ENCODE measurements at regions not wholly inside any gene's neighbourhood (a gene's known extent, or its start where the extent isn't known, plus 50 kb on each side); places are given as distances from the start of the nearest gene placed in this dataset.

DNA sequence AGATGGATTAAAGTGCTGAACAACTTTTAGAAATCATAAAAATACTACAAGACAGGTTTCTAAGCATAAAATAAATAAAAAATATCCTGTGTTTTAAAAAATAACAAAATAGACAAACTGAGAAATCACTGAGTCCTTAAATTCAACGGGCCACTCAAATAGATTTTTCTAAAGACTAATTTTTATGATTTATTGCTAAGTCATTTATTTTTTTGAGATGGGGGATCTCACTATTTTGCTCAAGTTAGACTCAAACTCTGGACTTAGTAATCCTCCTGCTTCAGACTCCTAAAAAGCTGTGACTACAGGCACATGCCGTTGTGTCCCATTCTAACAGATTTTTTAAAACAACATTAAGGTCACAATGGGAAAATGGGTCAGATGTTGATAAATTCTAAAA, 121.0 kb upstream of the THSD7A start:
- no peaks in the 10 kb centered on the region for H3K27me3 Mint-ChIP-seq (ENCODE audit: low read depth)
- intact Hi-C loops (cut with micrococcal nuclease) = no loop called here
- H3K4me3 Mint-ChIP-seq (ENCODE audit: low read depth) = no peak overlapping the region

DNA sequence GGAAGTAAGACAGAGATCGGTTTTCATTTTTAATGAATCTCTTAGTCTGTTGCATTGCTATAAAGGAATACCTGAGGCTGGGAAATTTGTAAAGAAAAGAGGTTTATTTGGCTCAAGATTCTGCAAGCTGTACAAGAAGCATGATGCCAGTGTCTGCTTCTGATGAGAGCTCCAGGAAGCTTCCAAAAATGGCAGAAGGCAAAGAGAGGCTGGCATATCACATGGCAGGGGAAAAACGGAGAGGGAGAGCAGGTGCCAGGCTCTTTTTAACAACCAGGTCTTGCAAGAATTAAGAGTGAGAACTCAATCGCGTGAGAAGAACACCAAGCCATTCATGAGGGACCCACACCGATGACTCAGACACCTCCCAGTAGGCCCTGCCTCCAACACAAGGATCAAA, 125.0 kb upstream of the THSD7A start:
- no peak for DNase-seq (ENCODE audit: low spot score)
- Mint-ChIP-seq H3K4me1 (ENCODE audit: low read depth) (no peaks in the 10 kb centered on the region), H3K27ac (no peak overlapping the region), H3K27me3 (ENCODE audit: low read depth) (no peaks in the 10 kb centered on the region), H3K9me3 (no peaks in the 10 kb centered on the region), H3K36me3 (ENCODE audit: low read depth) (no peaks in the 10 kb centered on the region), H3K4me3 (ENCODE audit: low read depth) (no peak overlapping the region)
- intact Hi-C loops (cut with micrococcal nuclease) = no loop called here

More for the DNA sequence above, 121.0 kb upstream of the THSD7A start:
- Mint-ChIP-seq H3K27ac (no peak overlapping the region), H3K4me1 (ENCODE audit: low read depth) (no peaks in the 10 kb centered on the region), H3K9me3 (no peaks in the 10 kb centered on the region), H3K36me3 (ENCODE audit: low read depth) (no peaks in the 10 kb centered on the region)
- DNase-seq (ENCODE audit: low spot score) = no peak

DNA sequence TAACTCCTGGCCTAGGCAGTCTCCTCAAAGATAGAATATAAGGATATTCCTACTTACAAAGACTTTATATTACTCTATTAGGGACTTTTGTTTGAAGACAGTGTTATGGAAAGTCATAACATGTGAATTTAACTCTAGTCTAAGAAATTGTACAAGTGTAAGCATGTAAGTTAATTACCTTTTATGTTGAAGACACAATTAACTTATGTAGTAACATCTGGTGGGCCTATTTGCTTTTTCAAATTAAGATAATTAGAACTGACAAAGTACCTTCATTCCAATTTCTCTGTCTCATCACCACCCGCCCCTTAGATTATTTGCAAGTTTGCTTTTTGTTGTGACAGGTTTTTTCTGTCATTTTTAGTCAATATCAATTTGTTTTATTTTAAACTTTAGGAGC, 126.0 kb upstream of the THSD7A start:
- Mint-ChIP-seq H3K27me3 (ENCODE audit: low read depth) (no peaks in the 10 kb centered on the region), H3K9me3 (no peaks in the 10 kb centered on the region), H3K36me3 (ENCODE audit: low read depth) (no peaks in the 10 kb centered on the region), H3K27ac (no peak overlapping the region), H3K4me3 (ENCODE audit: low read depth) (no peak overlapping the region), H3K4me1 (ENCODE audit: low read depth) (no peaks in the 10 kb centered on the region)
- intact Hi-C loops (cut with micrococcal nuclease) = no loop called here
- DNase-seq (ENCODE audit: low spot score) = no peak

DNA sequence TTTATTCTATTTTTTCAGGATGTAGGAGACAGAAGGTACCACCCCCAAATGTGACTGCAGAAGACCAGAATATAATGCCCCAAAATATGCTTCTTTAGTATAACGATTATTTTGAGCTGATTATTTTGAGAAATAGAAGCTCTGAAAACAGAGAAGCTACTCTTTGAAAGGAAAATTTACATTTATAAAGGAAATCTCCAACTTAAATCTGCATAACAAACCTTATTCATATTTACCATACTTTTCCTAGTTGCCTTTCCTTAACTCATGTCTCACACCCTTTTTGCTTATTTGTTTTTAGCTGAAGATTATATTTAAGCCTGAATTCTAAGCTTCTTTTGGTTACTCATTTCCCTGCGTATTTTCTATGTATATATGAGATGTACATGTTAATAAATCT, 127.1 kb upstream of the THSD7A start:
- DNase-seq (ENCODE audit: low spot score) = no peak
- no peaks in the 10 kb centered on the region for H3K27me3 Mint-ChIP-seq (ENCODE audit: low read depth)
- H3K4me3 Mint-ChIP-seq (ENCODE audit: low read depth) = no peak overlapping the region
- H3K9me3 Mint-ChIP-seq = no peaks in the 10 kb centered on the region
- H3K27ac Mint-ChIP-seq = no peak overlapping the region
- H3K36me3 Mint-ChIP-seq (ENCODE audit: low read depth) = no peaks in the 10 kb centered on the region
- no peaks in the 10 kb centered on the region for H3K4me1 Mint-ChIP-seq (ENCODE audit: low read depth)
- intact Hi-C loops (cut with micrococcal nuclease) = no loop called here

DNA sequence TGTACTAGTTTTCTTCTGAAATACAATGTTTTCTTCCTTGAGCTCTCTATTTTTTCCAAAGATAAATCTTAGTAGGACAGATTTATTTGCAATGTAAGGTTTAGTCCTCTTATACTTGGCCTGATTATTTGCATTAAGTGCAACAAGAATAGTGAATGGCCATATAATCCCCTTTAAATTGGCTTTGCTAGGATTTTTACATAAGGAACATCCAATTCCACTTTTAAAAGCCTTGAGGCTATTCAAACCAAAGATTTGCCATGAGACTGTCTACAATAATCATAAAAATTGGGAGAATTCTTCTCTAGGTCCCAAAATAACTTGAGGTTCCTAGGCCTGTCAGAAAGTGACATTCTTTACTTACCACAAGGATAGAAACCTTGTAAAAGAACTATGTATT, 128.6 kb upstream of the THSD7A start:
- Mint-ChIP-seq H3K27me3 (ENCODE audit: low read depth) (no peaks in the 10 kb centered on the region), H3K9me3 (no peaks in the 10 kb centered on the region), H3K27ac (no peak overlapping the region), H3K36me3 (ENCODE audit: low read depth) (no peaks in the 10 kb centered on the region), H3K4me1 (ENCODE audit: low read depth) (no peaks in the 10 kb centered on the region), H3K4me3 (ENCODE audit: low read depth) (no peak overlapping the region)
- intact Hi-C loops (cut with micrococcal nuclease) = no loop called here
- DNase-seq (ENCODE audit: low spot score) = no peak

DNA sequence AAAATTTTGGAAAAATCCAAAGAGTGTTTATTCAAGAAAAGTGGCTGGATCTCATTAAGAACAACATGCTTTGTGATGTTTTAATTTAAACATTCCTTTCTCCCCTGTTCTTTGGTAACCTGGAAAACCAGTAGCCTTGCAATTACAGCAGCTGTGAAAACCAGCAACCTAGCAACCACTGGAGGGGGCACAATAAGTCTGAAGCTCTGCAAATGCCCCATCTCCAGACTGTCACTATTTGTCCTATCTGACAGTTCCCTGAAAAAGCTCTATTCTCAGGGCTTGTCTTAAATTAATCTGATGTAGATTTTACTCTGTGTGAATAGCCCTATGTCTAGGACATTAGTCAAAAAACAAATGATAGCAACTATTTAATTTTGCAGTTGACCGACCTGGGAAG, 137.6 kb upstream of the THSD7A start:
- no peaks in the 10 kb centered on the region for H3K27me3 Mint-ChIP-seq (ENCODE audit: low read depth)
- H3K36me3 Mint-ChIP-seq (ENCODE audit: low read depth) = no peaks in the 10 kb centered on the region
- DNase-seq (ENCODE audit: low spot score) = no peak
- intact Hi-C loops (cut with micrococcal nuclease) = no loop called here
- H3K4me3 Mint-ChIP-seq (ENCODE audit: low read depth) = no peak overlapping the region
- H3K27ac Mint-ChIP-seq = no peak overlapping the region
- no peaks in the 10 kb centered on the region for H3K4me1 Mint-ChIP-seq (ENCODE audit: low read depth)
- peaks cover 7% of the 10 kb centered on the region for H3K9me3 Mint-ChIP-seq

DNA sequence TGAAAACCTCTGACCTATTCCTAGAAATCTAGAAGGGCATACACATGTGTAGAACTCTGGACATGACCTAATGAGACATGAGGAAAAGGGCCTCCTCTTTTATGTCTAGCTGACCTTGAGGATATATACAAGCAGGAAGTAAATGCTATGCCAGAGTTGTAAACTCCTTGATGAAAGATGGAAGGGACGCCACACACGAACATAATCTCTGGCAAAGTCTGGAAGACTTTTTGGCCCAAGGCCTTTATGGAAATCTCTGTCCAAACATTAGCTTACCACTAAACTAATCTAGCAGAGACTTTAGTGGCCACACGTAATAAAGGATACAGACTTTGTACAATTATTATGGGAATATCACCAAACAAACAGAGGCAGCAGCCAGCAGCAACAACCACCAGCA, 138.1 kb upstream of the THSD7A start:
- no peaks in the 10 kb centered on the region for H3K36me3 Mint-ChIP-seq (ENCODE audit: low read depth)
- H3K27me3 Mint-ChIP-seq (ENCODE audit: low read depth) = no peaks in the 10 kb centered on the region
- no peak overlapping the region for H3K4me3 Mint-ChIP-seq (ENCODE audit: low read depth)
- H3K9me3 Mint-ChIP-seq = peaks cover 7% of the 10 kb centered on the region
- DNase-seq (ENCODE audit: low spot score) = no peak
- H3K4me1 Mint-ChIP-seq (ENCODE audit: low read depth) = no peaks in the 10 kb centered on the region
- intact Hi-C loops (cut with micrococcal nuclease) = no loop called here
- H3K27ac Mint-ChIP-seq = no peak overlapping the region

DNA sequence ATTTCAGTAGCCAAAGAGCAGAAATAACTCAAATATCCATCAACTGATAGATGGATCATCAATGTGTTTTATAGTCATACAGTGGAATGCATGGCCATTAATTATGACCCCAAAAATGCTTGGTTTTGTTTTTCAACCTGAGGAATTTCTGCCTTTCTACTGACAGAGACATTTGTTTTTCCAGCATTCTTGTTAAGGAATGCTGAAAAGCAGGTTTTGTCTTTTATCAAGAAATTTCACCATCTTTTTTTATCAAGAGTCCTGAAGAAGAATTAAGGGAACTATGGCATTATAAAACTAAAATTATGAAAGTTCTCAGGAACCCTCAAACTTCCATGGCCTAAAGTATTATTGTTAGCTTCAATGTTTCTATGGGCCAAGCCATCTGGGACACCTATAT, 153.4 kb upstream of the THSD7A start:
- intact Hi-C loops (cut with micrococcal nuclease) = no loop called here
- H3K27me3 Mint-ChIP-seq (ENCODE audit: low read depth) = no peaks in the 10 kb centered on the region
- no peak overlapping the region for H3K4me3 Mint-ChIP-seq (ENCODE audit: low read depth)
- H3K9me3 Mint-ChIP-seq = peaks cover 15% of the 10 kb centered on the region
- no peaks in the 10 kb centered on the region for H3K4me1 Mint-ChIP-seq (ENCODE audit: low read depth)
- no peak overlapping the region for H3K27ac Mint-ChIP-seq
- DNase-seq (ENCODE audit: low spot score) = no peak
- H3K36me3 Mint-ChIP-seq (ENCODE audit: low read depth) = no peaks in the 10 kb centered on the region

DNA sequence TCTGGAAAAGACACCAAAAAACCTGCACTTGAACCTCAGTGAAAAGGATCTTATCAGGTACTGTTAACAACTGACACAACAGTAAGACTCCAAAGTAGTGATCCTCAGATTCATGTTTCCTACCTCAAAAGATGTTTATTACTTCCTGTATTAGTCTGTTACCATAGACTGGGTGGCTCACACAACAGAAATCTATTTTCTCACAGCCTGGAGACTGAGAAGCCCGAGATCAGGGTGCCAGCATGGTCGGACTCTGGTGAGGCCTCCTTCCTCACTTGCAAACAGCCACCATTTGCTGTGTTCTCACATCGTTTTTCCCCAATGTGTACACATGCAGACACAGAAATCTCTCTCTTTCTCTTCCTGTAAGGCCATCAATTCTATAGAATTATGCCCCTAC, 154.0 kb upstream of the THSD7A start:
- Mint-ChIP-seq H3K27ac (no peak overlapping the region), H3K9me3 (peaks cover 15% of the 10 kb centered on the region), H3K4me3 (ENCODE audit: low read depth) (no peak overlapping the region), H3K27me3 (ENCODE audit: low read depth) (no peaks in the 10 kb centered on the region), H3K36me3 (ENCODE audit: low read depth) (no peaks in the 10 kb centered on the region), H3K4me1 (ENCODE audit: low read depth) (no peaks in the 10 kb centered on the region)
- intact Hi-C loops (cut with micrococcal nuclease) = no loop called here
- no peak for DNase-seq (ENCODE audit: low spot score)

DNA sequence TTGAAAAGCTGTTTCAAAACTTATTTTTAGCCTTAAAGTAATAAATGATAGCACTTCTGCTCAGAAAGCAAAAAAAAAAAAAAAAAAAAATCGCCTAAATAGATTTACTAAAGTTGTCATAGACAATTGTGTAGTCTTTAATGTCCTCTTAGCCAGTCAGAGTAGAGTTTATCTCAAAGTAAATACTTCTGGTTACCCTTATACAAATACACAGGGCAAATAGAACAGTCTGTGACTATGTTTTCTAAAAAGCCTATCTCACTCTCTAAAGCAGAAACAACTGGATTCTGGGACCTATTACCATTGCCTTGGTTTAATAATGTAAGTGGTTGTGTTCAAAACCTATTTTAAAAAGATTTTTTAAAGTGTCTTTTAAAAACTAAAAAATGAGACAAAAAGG, 156.2 kb upstream of the THSD7A start:
- Mint-ChIP-seq H3K9me3 (peaks cover 9% of the 10 kb centered on the region), H3K4me3 (ENCODE audit: low read depth) (no peak overlapping the region), H3K36me3 (ENCODE audit: low read depth) (no peaks in the 10 kb centered on the region), H3K27me3 (ENCODE audit: low read depth) (no peaks in the 10 kb centered on the region), H3K4me1 (ENCODE audit: low read depth) (no peaks in the 10 kb centered on the region), H3K27ac (no peak overlapping the region)
- intact Hi-C loops (cut with micrococcal nuclease) = no loop called here
- DNase-seq (ENCODE audit: low spot score) = no peak

DNA sequence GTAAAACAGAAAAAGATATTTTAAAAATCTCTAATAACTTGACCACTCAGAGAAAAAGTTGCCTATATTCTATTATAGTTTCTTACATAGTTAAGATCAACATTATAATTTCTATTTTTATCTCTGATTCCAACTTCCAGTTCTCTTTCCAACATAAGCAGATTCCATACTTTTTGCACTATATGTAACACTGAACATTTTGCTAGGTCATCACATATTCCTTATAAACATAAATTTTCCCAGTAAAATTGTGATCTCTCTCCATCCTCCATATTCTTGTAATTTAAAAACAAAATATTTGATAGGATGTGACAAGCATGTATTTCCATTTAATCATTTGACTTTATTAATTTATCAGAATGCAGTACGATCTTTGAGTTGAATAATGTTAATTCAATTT, 170.4 kb upstream of the THSD7A start:
- Mint-ChIP-seq H3K4me1 (ENCODE audit: low read depth) (no peaks in the 10 kb centered on the region), H3K36me3 (ENCODE audit: low read depth) (no peaks in the 10 kb centered on the region), H3K4me3 (ENCODE audit: low read depth) (no peak overlapping the region), H3K9me3 (no peaks in the 10 kb centered on the region), H3K27ac (no peak overlapping the region), H3K27me3 (ENCODE audit: low read depth) (no peaks in the 10 kb centered on the region)
- DNase-seq (ENCODE audit: low spot score) = no peak
- intact Hi-C loops (cut with micrococcal nuclease) = no loop called here

DNA sequence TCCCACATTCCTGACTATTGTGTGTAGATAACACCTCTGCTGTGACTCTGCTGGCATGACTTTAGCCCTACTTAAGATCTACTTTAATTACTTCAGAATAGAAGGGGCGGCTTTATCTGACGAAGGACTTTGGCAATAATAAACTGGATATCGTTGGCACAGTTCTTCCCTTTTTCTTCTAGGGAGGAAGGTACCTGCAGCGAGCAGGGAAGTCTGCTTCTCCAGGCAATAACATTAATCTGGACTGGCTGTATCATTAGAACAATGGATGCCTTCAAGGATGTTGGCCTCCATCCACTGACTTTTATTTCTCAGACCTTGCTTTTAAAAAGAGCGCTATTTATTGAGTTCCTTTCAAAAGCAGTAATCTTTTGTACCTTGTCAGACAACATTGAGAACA, 172.6 kb upstream of the THSD7A start:
- Mint-ChIP-seq H3K4me1 (ENCODE audit: low read depth) (no peaks in the 10 kb centered on the region), H3K27ac (no peak overlapping the region), H3K4me3 (ENCODE audit: low read depth) (no peak overlapping the region), H3K27me3 (ENCODE audit: low read depth) (no peaks in the 10 kb centered on the region), H3K9me3 (no peaks in the 10 kb centered on the region), H3K36me3 (ENCODE audit: low read depth) (no peaks in the 10 kb centered on the region)
- intact Hi-C loops (cut with micrococcal nuclease) = no loop called here
- DNase-seq (ENCODE audit: low spot score) = no peak

DNA sequence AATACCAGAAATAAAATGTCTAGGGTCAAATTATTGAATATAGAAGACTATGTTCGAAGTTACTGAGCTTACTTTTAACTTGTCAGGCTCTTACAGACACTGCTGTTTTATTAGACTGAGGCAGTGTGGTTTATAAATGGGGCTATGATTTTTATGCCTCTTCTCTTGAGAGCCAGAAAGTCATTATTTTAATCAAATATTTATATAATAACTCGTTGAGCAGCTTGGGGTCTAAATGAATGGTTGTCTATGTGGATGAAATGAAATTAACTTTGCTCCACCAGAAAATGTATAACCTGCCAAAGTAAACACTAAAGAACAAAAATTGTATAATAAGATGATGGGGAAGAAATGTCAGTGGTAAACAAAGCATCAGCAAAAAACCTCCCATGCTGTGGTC, 175.6 kb upstream of the THSD7A start:
- intact Hi-C loops (cut with micrococcal nuclease) = no loop called here
- Mint-ChIP-seq H3K4me3 (ENCODE audit: low read depth) (no peak overlapping the region), H3K36me3 (ENCODE audit: low read depth) (no peaks in the 10 kb centered on the region), H3K9me3 (no peaks in the 10 kb centered on the region), H3K27ac (no peak overlapping the region), H3K27me3 (ENCODE audit: low read depth) (no peaks in the 10 kb centered on the region), H3K4me1 (ENCODE audit: low read depth) (no peaks in the 10 kb centered on the region)
- DNase-seq (ENCODE audit: low spot score) = no peak

DNA sequence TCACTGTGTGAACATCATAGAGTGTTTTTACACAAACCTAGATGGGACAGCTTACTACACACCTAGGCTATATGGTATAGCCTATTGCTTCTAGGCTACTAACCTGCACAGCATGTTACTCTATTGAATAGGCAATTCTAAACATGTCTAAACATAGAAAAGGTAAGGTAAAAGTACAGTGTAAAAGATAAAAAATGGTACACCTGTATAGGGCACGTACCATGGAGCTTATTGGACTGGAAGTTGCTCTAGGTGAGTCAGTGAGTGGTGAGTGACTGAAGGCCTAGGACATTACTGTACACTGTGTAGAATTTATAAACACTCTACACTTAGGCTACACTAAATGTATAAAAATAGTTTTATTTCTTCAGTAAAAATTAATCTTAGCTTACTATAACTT, 182.0 kb upstream of the THSD7A start:
- no peak for DNase-seq (ENCODE audit: low spot score)
- Mint-ChIP-seq H3K27ac (no peak overlapping the region), H3K4me1 (ENCODE audit: low read depth) (no peaks in the 10 kb centered on the region), H3K36me3 (ENCODE audit: low read depth) (no peaks in the 10 kb centered on the region), H3K27me3 (ENCODE audit: low read depth) (no peaks in the 10 kb centered on the region), H3K4me3 (ENCODE audit: low read depth) (no peak overlapping the region), H3K9me3 (no peaks in the 10 kb centered on the region)
- intact Hi-C loops (cut with micrococcal nuclease) = no loop called here

Data from activated T-helper 2 cell treated with anti-CD3 and anti-CD28 coated beads, Interferon-gamma antibody, Interleukin-2, Interleukin-4, amounts not matched to agents 10 μg/mL and 5 μg/mL and 100 μg/mL, durations not matched to agents 14 hours and 24 hours and 36 hours (primary cell).